ENCODE measurements at regions not wholly inside any gene's neighbourhood (a gene's known extent, or its start where the extent isn't known, plus 50 kb on each side); places are given as distances from the start of the nearest gene placed in this dataset.

- no peak for DNase-seq
Measured at GRCh38 chr9:16202914-16203728, 650.3 kb downstream of the CCDC171 start.

- no peak for DNase-seq
Measured at GRCh38 chr9:16203729-16204573, 651.1 kb downstream of the CCDC171 start.

- DNase-seq = no peak
Measured at GRCh38 chr9:16205455-16205854, 652.6 kb downstream of the CCDC171 start.

GRCh38 chr9:16206518-16206917 lies 653.7 kb downstream of the CCDC171 start:
- no peak for DNase-seq

- DNase-seq = no peak
Measured at GRCh38 chr9:16207161-16207560, 654.3 kb downstream of the CCDC171 start.

- DNase-seq = no peak
Measured at GRCh38 chr9:16210440-16210839, 657.6 kb downstream of the CCDC171 start.

GRCh38 chr9:16211946-16212345 lies 658.5 kb downstream of the BNC2 start:
- DNase-seq = no peak

- no peak for DNase-seq
Measured at GRCh38 chr9:16213781-16214515, 656.5 kb downstream of the BNC2 start.

GRCh38 chr9:16214677-16215352 lies 655.7 kb downstream of the BNC2 start:
- no peak for DNase-seq

- no peak for DNase-seq
Measured at GRCh38 chr9:16215353-16215680, 655.2 kb downstream of the BNC2 start.

- no peak for DNase-seq
Measured at GRCh38 chr9:16217943-16218701, 652.3 kb downstream of the BNC2 start.

- no peak for DNase-seq
Measured at GRCh38 chr9:16221366-16221765, 649.1 kb downstream of the BNC2 start.

GRCh38 chr9:16221822-16222547 lies 648.5 kb downstream of the BNC2 start:
- no peak for DNase-seq

- no peak for DNase-seq
Measured at GRCh38 chr9:16223074-16223871, 647.2 kb downstream of the BNC2 start.

GRCh38 chr9:16230731-16231130 lies 639.7 kb downstream of the BNC2 start:
- no peak for DNase-seq

GRCh38 chr9:16236311-16236710 lies 634.2 kb downstream of the BNC2 start:
- no peak for DNase-seq

GRCh38 chr9:16236882-16237281 lies 633.6 kb downstream of the BNC2 start:
- DNase-seq = no peak

GRCh38 chr9:16238623-16239138 lies 631.8 kb downstream of the BNC2 start:
- DNase-seq = no peak

GRCh38 chr9:16241231-16241630 lies 629.2 kb downstream of the BNC2 start:
- no peak for DNase-seq

GRCh38 chr9:16243798-16244197 lies 626.7 kb downstream of the BNC2 start:
- DNase-seq = no peak
